MM.1S (cell line): ENCODE measurements at regions not wholly inside any gene's neighbourhood (a gene's known extent, or its start where the extent isn't known, plus 50 kb on each side); places are given as distances from the start of the nearest gene placed in this dataset.

Experiments
- DNase-seq: peaks from one replicate; pipeline ENCODE4 v3.0.0-alpha.2; 2015
- H2AFZ ChIP-seq: fragments of 300-600 bp; sonication (generic); 2 replicates; pipeline ENCODE4 v1.6.0; 2016; ENCODE audit warnings: antibody characterized with exemption, low read length
- H3F3A ChIP-seq: fragments of 300-600 bp; sonication (generic); 2 replicates; pipeline ENCODE4 v1.6.1; 2016; ENCODE audit warnings: mild to moderate bottlenecking, antibody characterized with exemption, low read length, moderate library complexity, mixed read lengths; ENCODE audit not compliant: insufficient read depth
- H3K27ac ChIP-seq: fragments of 300-600 bp; sonication (generic); 2 replicates; pipeline ENCODE4 v1.5.1; 2016; ENCODE audit warnings: mild to moderate bottlenecking, low read length
- H3K27me3 ChIP-seq: fragments of 300-600 bp; sonication (generic); replicated peaks from 2 replicates; pipeline ENCODE4 v1.6.0; 2016; ENCODE audit warnings: low read length; ENCODE audit not compliant: insufficient read depth
- H3K36me3 ChIP-seq: fragments of 300-600 bp; sonication (generic); replicated peaks from 2 replicates; pipeline ENCODE4 v1.6.1; 2016; ENCODE audit warnings: mild to moderate bottlenecking, low read length, mixed read lengths; ENCODE audit not compliant: insufficient read depth
- H3K4me1 ChIP-seq: fragments of 300-600 bp; sonication (generic); 2 replicates; pipeline ENCODE4 v1.6.1; 2016; ENCODE audit warnings: low read length, mixed read lengths
- H3K4me2 ChIP-seq: fragments of 300-600 bp; sonication (generic); 2 replicates; pipeline ENCODE4 v1.6.0; 2016; ENCODE audit warnings: low read depth, low read length
- H3K4me3 ChIP-seq: fragments of 300-600 bp; sonication (generic); 2 replicates; pipeline ENCODE4 v1.5.1; 2016; ENCODE audit warnings: low read length, mixed read lengths
- H3K79me2 ChIP-seq: fragments of 300-600 bp; sonication (generic); 2 replicates; pipeline ENCODE4 v1.6.1; 2016; ENCODE audit warnings: mixed run types, low read length, mixed read lengths
- H3K9ac ChIP-seq: fragments of 300-600 bp; sonication (generic); 2 replicates; pipeline ENCODE4 v1.6.1; 2016; ENCODE audit warnings: low read length, mixed read lengths
- H3K9me2 ChIP-seq: fragments of 300-600 bp; sonication (generic); replicated peaks from 2 replicates; pipeline ENCODE4 v1.6.1; 2016; ENCODE audit warnings: mild to moderate bottlenecking, low read length, mixed read lengths; ENCODE audit not compliant: insufficient read depth
- H3K9me3 ChIP-seq: fragments of 300-600 bp; sonication (generic); replicated peaks from 2 replicates; pipeline ENCODE4 v1.6.1; 2016; ENCODE audit warnings: mild to moderate bottlenecking, low read length, mixed read lengths; ENCODE audit not compliant: insufficient read depth
- H4K20me1 ChIP-seq: fragments of 300-600 bp; sonication (generic); 2 replicates; pipeline ENCODE4 v1.6.1; 2016; ENCODE audit warnings: mild to moderate bottlenecking, low read length, moderate library complexity, mixed read lengths; ENCODE audit not compliant: insufficient read depth
- EZH2 ChIP-seq: fragments of 300-600 bp; sonication (generic); optimal IDR thresholded peaks from 2 replicates; pipeline ENCODE3; 2017; ENCODE audit warnings: low read depth, mild to moderate bottlenecking, antibody characterized with exemption, low read length, mixed read lengths
- EZH2phosphoT487 ChIP-seq: fragments of 300-600 bp; sonication (generic); IDR thresholded peaks from 2 replicates; pipeline ENCODE4 v1.6.1; 2018; ENCODE audit warnings: antibody characterized with exemption, low read length
- TF ChIP-seq, protein P1 (sequence below): fragments of 300-600 bp; sonication (generic); IDR thresholded peaks from 2 replicates; pipeline ENCODE4 v1.5.1; 2016; ENCODE audit warnings: antibody characterized with exemption, low read length, mixed read lengths

DNA sequence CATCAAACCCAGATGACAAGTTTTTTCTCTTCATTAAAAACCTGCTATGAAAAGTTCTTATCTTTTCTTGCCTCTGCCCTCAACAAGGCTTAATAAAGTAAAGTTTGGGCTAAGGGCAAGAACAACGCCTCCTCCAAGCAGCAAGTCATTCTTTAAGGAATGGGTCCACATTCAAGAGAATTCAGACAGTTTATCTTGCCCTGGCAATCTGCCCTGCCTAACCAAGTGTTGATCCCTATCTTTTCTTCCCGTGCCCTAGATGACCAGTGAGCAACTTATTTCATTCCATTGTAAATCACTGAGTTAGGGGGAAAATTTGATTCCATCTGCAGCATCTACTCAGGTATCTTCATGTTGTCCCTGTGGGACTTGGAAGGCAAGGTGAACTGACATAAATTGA, 370.3 kb upstream of the DPPA4 start:
- TF ChIP-seq EZH2, result no peak
- TF ChIP-seq, protein P1, sequence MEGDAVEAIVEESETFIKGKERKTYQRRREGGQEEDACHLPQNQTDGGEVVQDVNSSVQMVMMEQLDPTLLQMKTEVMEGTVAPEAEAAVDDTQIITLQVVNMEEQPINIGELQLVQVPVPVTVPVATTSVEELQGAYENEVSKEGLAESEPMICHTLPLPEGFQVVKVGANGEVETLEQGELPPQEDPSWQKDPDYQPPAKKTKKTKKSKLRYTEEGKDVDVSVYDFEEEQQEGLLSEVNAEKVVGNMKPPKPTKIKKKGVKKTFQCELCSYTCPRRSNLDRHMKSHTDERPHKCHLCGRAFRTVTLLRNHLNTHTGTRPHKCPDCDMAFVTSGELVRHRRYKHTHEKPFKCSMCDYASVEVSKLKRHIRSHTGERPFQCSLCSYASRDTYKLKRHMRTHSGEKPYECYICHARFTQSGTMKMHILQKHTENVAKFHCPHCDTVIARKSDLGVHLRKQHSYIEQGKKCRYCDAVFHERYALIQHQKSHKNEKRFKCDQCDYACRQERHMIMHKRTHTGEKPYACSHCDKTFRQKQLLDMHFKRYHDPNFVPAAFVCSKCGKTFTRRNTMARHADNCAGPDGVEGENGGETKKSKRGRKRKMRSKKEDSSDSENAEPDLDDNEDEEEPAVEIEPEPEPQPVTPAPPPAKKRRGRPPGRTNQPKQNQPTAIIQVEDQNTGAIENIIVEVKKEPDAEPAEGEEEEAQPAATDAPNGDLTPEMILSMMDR, result no peak
- no peak for TF ChIP-seq EZH2phosphoT487
- Histone ChIP-seq H3K4me2 (no peak overlapping the region), H3K9ac (no peak overlapping the region), H3K9me3 (no peaks in the 10 kb centered on the region), H3K9me2 (no peaks in the 10 kb centered on the region), H3K36me3 (no peaks in the 10 kb centered on the region), H3K4me3 (no peak overlapping the region), H3K4me1 (peaks cover 8% of the 10 kb centered on the region), H3K27me3 (no peaks in the 10 kb centered on the region), H4K20me1 (no peaks in the 10 kb centered on the region), H3K27ac (no peak overlapping the region), H2AFZ (no peak overlapping the region), H3K79me2 (no peaks in the 10 kb centered on the region), H3F3A (peaks cover 3% of the 10 kb centered on the region; the same call in 1 of the 2 replicates)
- DNase-seq, result no peak

DNA sequence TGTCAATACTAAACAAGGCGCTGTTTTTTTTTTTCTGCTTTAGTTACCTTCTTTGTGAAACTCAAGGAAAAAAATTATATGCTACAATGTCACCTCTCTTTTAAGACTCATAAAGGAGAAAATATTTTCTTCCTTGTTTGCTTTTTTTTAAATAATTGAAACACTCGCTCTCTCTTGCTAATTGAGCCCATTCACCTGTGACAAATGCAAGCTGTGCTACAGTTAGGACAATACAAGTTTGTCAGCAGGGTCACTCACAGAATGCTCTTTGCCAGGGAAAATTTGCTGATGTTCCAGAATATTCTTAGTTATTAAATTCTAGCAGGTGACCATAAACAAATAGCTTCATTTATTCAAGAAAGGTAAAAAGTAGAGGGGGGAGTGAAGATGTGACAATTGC, 375.9 kb upstream of the DPPA4 start:
- TF ChIP-seq EZH2, result no peak
- no peak for TF ChIP-seq EZH2phosphoT487
- Histone ChIP-seq H3K27ac (no peak overlapping the region), H2AFZ (no peak overlapping the region), H3F3A (no peaks in the 10 kb centered on the region), H3K4me1 (no peaks in the 10 kb centered on the region), H3K27me3 (no peaks in the 10 kb centered on the region), H3K79me2 (no peaks in the 10 kb centered on the region), H3K9me2 (no peaks in the 10 kb centered on the region), H3K9ac (no peak overlapping the region), H3K9me3 (no peaks in the 10 kb centered on the region), H3K4me2 (no peak overlapping the region), H3K36me3 (no peaks in the 10 kb centered on the region), H3K4me3 (no peak overlapping the region), H4K20me1 (no peaks in the 10 kb centered on the region)
- no peak for DNase-seq

GRCh38 chr3:109715707-109716106, 378.4 kb upstream of the DPPA4 start:
- Histone ChIP-seq H3K27me3 (no peaks in the 10 kb centered on the region), H3K4me2 (no peak overlapping the region), H3K4me3 (no peak overlapping the region), H4K20me1 (no peaks in the 10 kb centered on the region), H3F3A (no peaks in the 10 kb centered on the region), H3K9me2 (no peaks in the 10 kb centered on the region), H3K79me2 (no peaks in the 10 kb centered on the region), H3K4me1 (no peaks in the 10 kb centered on the region), H3K9me3 (no peaks in the 10 kb centered on the region), H2AFZ (no peak overlapping the region), H3K9ac (no peak overlapping the region), H3K27ac (no peak overlapping the region), H3K36me3 (no peaks in the 10 kb centered on the region)
- DNase-seq, result no peak
- TF ChIP-seq, protein P1, result no peak
- TF ChIP-seq EZH2phosphoT487, result no peak
- no peak for TF ChIP-seq EZH2

GRCh38 chr3:109718850-109719249, 381.5 kb upstream of the DPPA4 start:
- Histone ChIP-seq H3K79me2 (no peaks in the 10 kb centered on the region), H3K9me3 (no peaks in the 10 kb centered on the region), H3K27me3 (no peaks in the 10 kb centered on the region), H3F3A (no peaks in the 10 kb centered on the region), H2AFZ (no peak overlapping the region), H3K9me2 (no peaks in the 10 kb centered on the region), H3K27ac (no peak overlapping the region), H3K4me1 (no peaks in the 10 kb centered on the region), H3K4me2 (no peak overlapping the region), H3K9ac (no peak overlapping the region), H4K20me1 (no peaks in the 10 kb centered on the region), H3K4me3 (no peak overlapping the region), H3K36me3 (no peaks in the 10 kb centered on the region)
- TF ChIP-seq, protein P1, result no peak
- TF ChIP-seq EZH2phosphoT487, result no peak
- TF ChIP-seq EZH2, result no peak
- no peak for DNase-seq
